WTC11 (cell line): ENCODE measurements at regions not wholly inside any gene's neighbourhood (a gene's known extent, or its start where the extent isn't known, plus 50 kb on each side); places are given as distances from the start of the nearest gene placed in this dataset.

Experiments used
- GABPB1 ChIP-seq: sonication (generic); formaldehyde crosslinking; IDR thresholded peaks from 2 replicates; pipeline ENCODE4 v1.8.1; 2023; ENCODE audit warnings: mild to moderate bottlenecking, missing genetic modification reagents
- ZNF416 ChIP-seq: fragments of 250-450 bp; sonication (Bioruptor Pico); IDR thresholded peaks from 2 replicates; pipeline ENCODE4 v1.9.0; 2021; ENCODE audit warnings: mild to moderate bottlenecking, inconsistent platforms
- TF ChIP-seq, protein P1 (sequence below): sonication (generic); formaldehyde crosslinking; IDR thresholded peaks from 2 replicates; pipeline ENCODE4 v1.8.1; 2022; ENCODE audit warnings: mild to moderate bottlenecking, missing genetic modification reagents, moderate library complexity, borderline replicate concordance
- TF ChIP-seq, protein P2 (sequence below): fragments of 200-600 bp; IDR thresholded peaks from 2 replicates; pipeline ENCODE4 v1.8.0; 2022; ENCODE audit warnings: antibody characterized with exemption

DNA sequence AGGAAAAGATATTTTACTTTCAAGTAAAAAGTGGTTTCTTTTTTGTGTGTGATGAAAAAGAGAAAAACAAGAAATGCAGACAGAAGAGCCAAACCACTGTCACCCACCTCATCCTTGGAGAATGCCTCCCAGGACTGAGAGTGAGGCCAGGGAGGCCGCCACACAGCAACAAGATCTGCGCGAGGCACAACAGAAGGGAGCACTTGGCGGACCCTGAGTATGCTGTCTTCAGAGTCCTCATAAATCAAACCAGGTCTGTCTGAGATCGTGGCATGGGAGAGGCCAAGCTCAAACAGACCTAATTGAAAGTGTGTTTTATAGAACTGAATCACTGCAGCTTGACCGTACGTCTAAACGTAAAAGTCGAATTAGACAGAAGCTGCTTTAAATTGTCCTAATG, 134.3 kb upstream of the VCX2 start:
- TF ChIP-seq, protein P1, sequence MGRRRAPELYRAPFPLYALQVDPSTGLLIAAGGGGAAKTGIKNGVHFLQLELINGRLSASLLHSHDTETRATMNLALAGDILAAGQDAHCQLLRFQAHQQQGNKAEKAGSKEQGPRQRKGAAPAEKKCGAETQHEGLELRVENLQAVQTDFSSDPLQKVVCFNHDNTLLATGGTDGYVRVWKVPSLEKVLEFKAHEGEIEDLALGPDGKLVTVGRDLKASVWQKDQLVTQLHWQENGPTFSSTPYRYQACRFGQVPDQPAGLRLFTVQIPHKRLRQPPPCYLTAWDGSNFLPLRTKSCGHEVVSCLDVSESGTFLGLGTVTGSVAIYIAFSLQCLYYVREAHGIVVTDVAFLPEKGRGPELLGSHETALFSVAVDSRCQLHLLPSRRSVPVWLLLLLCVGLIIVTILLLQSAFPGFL (CRISPR knock-in tag), result no peak
- TF ChIP-seq GABPB1 (CRISPR knock-in tag) (no peak), ZNF416 (CRISPR knock-in tag) (no peak)
- TF ChIP-seq, protein P2, sequence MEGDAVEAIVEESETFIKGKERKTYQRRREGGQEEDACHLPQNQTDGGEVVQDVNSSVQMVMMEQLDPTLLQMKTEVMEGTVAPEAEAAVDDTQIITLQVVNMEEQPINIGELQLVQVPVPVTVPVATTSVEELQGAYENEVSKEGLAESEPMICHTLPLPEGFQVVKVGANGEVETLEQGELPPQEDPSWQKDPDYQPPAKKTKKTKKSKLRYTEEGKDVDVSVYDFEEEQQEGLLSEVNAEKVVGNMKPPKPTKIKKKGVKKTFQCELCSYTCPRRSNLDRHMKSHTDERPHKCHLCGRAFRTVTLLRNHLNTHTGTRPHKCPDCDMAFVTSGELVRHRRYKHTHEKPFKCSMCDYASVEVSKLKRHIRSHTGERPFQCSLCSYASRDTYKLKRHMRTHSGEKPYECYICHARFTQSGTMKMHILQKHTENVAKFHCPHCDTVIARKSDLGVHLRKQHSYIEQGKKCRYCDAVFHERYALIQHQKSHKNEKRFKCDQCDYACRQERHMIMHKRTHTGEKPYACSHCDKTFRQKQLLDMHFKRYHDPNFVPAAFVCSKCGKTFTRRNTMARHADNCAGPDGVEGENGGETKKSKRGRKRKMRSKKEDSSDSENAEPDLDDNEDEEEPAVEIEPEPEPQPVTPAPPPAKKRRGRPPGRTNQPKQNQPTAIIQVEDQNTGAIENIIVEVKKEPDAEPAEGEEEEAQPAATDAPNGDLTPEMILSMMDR, result no peak
